Caco-2 (cell line): ENCODE measurements at regions not wholly inside any gene's neighbourhood (a gene's known extent, or its start where the extent isn't known, plus 50 kb on each side); places are given as distances from the start of the nearest gene placed in this dataset.

Source experiments
- BruUV-seq: library from RNA; stranded (reverse); fragments of 400-500 nt; replicated peaks from 2 replicates; lab custom pipeline; 2021; lab: Mats Ljungman, UMichigan
- CTCF ChIA-PET: fragments of 300-600 bp; sonication (Branson Sonifier 250); formaldehyde crosslinking; loops from one replicate; lab custom pipeline; 2022; ENCODE audit warnings: antibody characterized with exemption; lab: Charles Lee
- POLR2A ChIA-PET: fragments of 300-600 bp; sonication (Branson Sonifier 250); formaldehyde crosslinking; loops from one replicate; lab custom pipeline; 2022; ENCODE audit warnings: antibody characterized with exemption; lab: Charles Lee
- DNase-seq, 2 experiments: peaks; one replicate each; pipeline versions ENCODE4 v3.0.0 to v3.0.0-alpha.2; 2020 to 2022
- H3K27me3 ChIP-seq: replicated peaks from 2 replicates; pipeline ENCODE4 v1.6.0; 2011; ENCODE audit warnings: low read length; ENCODE audit not compliant: control insufficient read depth, insufficient read depth
- H3K36me3 ChIP-seq: 2 replicates; pipeline ENCODE4 v1.5.1; 2011; ENCODE audit warnings: low read length; ENCODE audit not compliant: control insufficient read depth, insufficient read depth
- H3K4me1 ChIP-seq: fragments of 250-450 bp; sonication (Bioruptor Pico); 2 replicates; pipeline ENCODE4 v1.5.1; 2020; ENCODE audit warnings: mild to moderate bottlenecking
- H3K4me3 ChIP-seq: 2 replicates; pipeline ENCODE4 v1.5.1; 2011; ENCODE audit warnings: low read depth, mild to moderate bottlenecking, control low read depth, low read length
- H3K9me3 ChIP-seq: fragments of 250-450 bp; sonication (Bioruptor Pico); 2 replicates; pipeline ENCODE4 v1.5.1; 2020; ENCODE audit warnings: mild to moderate bottlenecking, moderate library complexity
- H3K27ac Mint-ChIP-seq: one replicate; pipeline ENCODE4 v1.8.0; 2022; ENCODE audit warnings: mixed read lengths; ENCODE audit not compliant: unreplicated experiment
- H3K27me3 Mint-ChIP-seq: one replicate; pipeline ENCODE4 v1.8.0; 2022; ENCODE audit warnings: mixed read lengths; ENCODE audit not compliant: insufficient read depth, unreplicated experiment
- H3K36me3 Mint-ChIP-seq: one replicate; pipeline ENCODE4 v1.8.0; 2022; ENCODE audit warnings: mild to moderate bottlenecking, mixed read lengths; ENCODE audit not compliant: insufficient read depth, unreplicated experiment
- H3K4me1 Mint-ChIP-seq: one replicate; pipeline ENCODE4 v1.8.0; 2022; ENCODE audit warnings: low read depth, mixed read lengths; ENCODE audit not compliant: unreplicated experiment
- H3K4me3 Mint-ChIP-seq: one replicate; pipeline ENCODE4 v1.8.0; 2022; ENCODE audit warnings: mild to moderate bottlenecking, moderate library complexity, mixed read lengths; ENCODE audit not compliant: unreplicated experiment
- H3K9me3 Mint-ChIP-seq: one replicate; pipeline ENCODE4 v1.8.0; 2022; ENCODE audit warnings: mixed read lengths; ENCODE audit not compliant: unreplicated experiment
- CTCF ChIP-seq, 2 experiments: fragments of 200-600 bp in 1 of 2; IDR thresholded peaks; 1 replicate in 1 of 2; 2 replicates in 1 of 2; pipeline versions ENCODE4 v1.5.1 to v1.8.0; 2011 to 2022; ENCODE audit warnings: antibody characterized with exemption in 1 of 2, control low read depth in 1 of 2, inconsistent platforms in 1 of 2, low read depth in 1 of 2, low read length in 1 of 2, mild to moderate bottlenecking in 1 of 2, moderate library complexity in 1 of 2; ENCODE audit not compliant: insufficient read depth in 1 of 2, severe bottlenecking in 1 of 2, unreplicated experiment in 1 of 2
- intact Hi-C: fragments of 100-400 bp; cut with micrococcal nuclease; formaldehyde crosslinking; loops from one replicate; pipeline ENCODE4 v1.10.0; 2022; ENCODE audit not compliant: unreplicated experiment

GRCh38 chr11:45724153-45724552 is 58.7 kb upstream of the CHST1 start:
- BruUV-seq: no TSS peak
- Histone ChIP-seq H3K9me3 (no peaks in the 10 kb centered on the region), H3K27me3 (peaks cover 1% of the 10 kb centered on the region), H3K4me1 (no peaks in the 10 kb centered on the region), H3K36me3 (no peaks in the 10 kb centered on the region), H3K4me3 (no peak overlapping the region)
- DNase-seq: no peak
- H3K36me3 Mint-ChIP-seq: no peaks in the 10 kb centered on the region
- TF ChIP-seq CTCF (IDR thresholded peaks at IDR 0.05; ENCODE audit: insufficient read depth in 1 of 2, low read depth in 1 of 2, low read length in 1 of 2, severe bottlenecking in 1 of 2, unreplicated experiment in 1 of 2): no peak
- CTCF ChIA-PET: interaction anchor here (0.9 kb wide), 1 partner anchor 48 kb away, joined by 4 read pairs; no protein-coding TSS in a partner anchor
- H3K4me3 Mint-ChIP-seq: no peak overlapping the region
- intact Hi-C loops: no loop called here
- POLR2A ChIA-PET: interaction anchor here (0.7 kb wide), 1 partner anchor 44 kb away, joined by 3 read pairs; no protein-coding TSS in a partner anchor
- peaks cover 9% of the 10 kb centered on the region for H3K27me3 Mint-ChIP-seq
- no peaks in the 10 kb centered on the region for H3K9me3 Mint-ChIP-seq
- H3K4me1 Mint-ChIP-seq: no peaks in the 10 kb centered on the region
- H3K27ac Mint-ChIP-seq: no peak overlapping the region

DNA sequence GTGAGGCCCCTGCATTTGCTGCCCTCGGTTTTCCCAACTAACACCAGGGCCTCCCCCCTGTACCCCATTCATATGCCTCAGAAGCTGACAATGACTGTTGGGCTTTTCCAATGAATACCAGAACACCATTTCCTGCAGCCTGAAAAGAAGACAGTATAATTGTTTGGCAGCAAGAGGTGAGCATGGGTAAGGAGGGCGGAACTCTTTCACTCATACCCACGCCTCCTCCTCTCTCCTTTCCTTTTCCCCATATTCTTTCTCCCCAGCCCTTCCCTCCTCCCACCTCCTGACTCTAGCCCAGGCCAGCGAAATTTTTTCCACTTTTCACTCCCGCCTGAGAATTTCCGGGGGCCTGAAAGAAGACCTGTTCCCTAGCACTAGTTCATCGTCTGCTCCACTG is 58.0 kb upstream of the CHST1 start:
- peaks cover 8% of the 10 kb centered on the region for H3K27me3 Mint-ChIP-seq
- no peak overlapping the region for H3K27ac Mint-ChIP-seq
- no peaks in the 10 kb centered on the region for H3K4me1 ChIP-seq
- no peak for DNase-seq
- no peak overlapping the region for H3K4me3 Mint-ChIP-seq
- no peaks in the 10 kb centered on the region for H3K9me3 ChIP-seq
- no peaks in the 10 kb centered on the region for H3K4me1 Mint-ChIP-seq
- no TSS peak for BruUV-seq
- ChIA-PET POLR2A (interaction anchor here (0.7 kb wide), 1 partner anchor 45 kb away, joined by 3 read pairs; no protein-coding TSS in a partner anchor), CTCF (interaction anchor here (0.9 kb wide), 1 partner anchor 48 kb away, joined by 4 read pairs; no protein-coding TSS in a partner anchor)
- H3K27me3 ChIP-seq: peaks cover 1% of the 10 kb centered on the region
- no peaks in the 10 kb centered on the region for H3K9me3 Mint-ChIP-seq
- no peak overlapping the region for H3K4me3 ChIP-seq
- H3K36me3 ChIP-seq: no peaks in the 10 kb centered on the region
- intact Hi-C loops: no loop called here
- no peaks in the 10 kb centered on the region for H3K36me3 Mint-ChIP-seq
- TF ChIP-seq CTCF (IDR thresholded peaks at IDR 0.05; ENCODE audit: insufficient read depth in 1 of 2, low read depth in 1 of 2, low read length in 1 of 2, severe bottlenecking in 1 of 2, unreplicated experiment in 1 of 2): no peak

DNA sequence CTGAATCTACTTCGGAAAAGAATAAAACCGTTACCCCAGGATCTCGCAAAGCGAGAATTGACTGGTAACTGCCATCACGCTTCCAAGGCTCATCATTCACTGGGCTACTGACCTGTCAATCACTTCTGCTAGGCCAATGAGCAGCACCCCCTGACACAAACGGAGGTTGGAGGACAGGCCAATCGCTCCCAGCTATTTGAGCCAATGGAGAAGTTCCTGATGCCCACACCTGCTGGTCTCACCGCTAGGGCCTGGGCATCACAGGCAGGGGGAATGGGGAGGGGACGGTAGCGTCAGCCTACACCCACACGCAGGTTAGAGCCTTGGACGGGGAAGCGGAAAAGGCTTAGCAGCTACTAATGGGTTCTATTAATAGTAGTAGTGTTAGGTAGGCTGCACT is 56.7 kb upstream of the CHST1 start:
- Histone ChIP-seq H3K4me1 (no peaks in the 10 kb centered on the region), H3K36me3 (no peaks in the 10 kb centered on the region), H3K27me3 (peaks cover 1% of the 10 kb centered on the region), H3K4me3 (no peak overlapping the region), H3K9me3 (no peaks in the 10 kb centered on the region)
- Mint-ChIP-seq H3K9me3 (no peaks in the 10 kb centered on the region), H3K4me1 (no peaks in the 10 kb centered on the region), H3K27ac (no peak overlapping the region), H3K36me3 (no peaks in the 10 kb centered on the region), H3K4me3 (no peak overlapping the region), H3K27me3 (peaks cover 6% of the 10 kb centered on the region)
- ChIA-PET CTCF (no interaction called here), POLR2A (no interaction called here)
- intact Hi-C loops: no loop called here
- peak; percentile 4 to 39 for DNase-seq
- BruUV-seq: no TSS peak
- TF ChIP-seq CTCF (IDR thresholded peaks at IDR 0.05; ENCODE audit: insufficient read depth in 1 of 2, low read depth in 1 of 2, low read length in 1 of 2, severe bottlenecking in 1 of 2, unreplicated experiment in 1 of 2): no peak
